Dermis microvascular lymphatic vessel endothelial cell (primary cell): ENCODE measurements at regions not wholly inside any gene's neighbourhood (a gene's known extent, or its start where the extent isn't known, plus 50 kb on each side); places are given as distances from the start of the nearest gene placed in this dataset.
A peak's percentile ranks its signal among the peaks of the same experiment; 100 is the strongest.

Experiments used
- DNase-seq, 2 donors: peaks; one replicate each; pipeline versions ENCODE4 v3.0.0 to v3.0.0-alpha.2; 2010; ENCODE audit warnings: low read depth in 2 of 2

DNA sequence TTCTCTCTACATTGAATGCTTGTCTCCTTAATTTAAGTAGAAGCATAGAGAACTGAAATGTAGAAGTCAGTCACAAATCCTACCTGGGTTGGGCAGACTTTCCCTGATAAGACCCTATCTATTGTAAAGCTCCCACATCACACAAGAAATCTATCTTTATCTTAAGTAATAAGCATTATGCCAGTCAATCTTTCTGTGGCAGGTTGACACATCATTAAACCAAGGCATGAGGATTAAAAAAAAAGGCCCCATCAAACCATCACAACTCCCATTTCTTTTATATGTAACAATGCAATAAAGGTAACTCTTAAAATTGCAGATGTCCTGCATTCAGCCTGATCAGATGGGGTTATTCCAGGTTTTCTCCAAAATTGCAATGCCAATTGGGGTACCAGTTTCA is 311.8 kb downstream of the TOX3 start:
- no peak for DNase-seq

- no peak for DNase-seq
Measured at GRCh38 chr16:52234626-52235025, 312.3 kb downstream of the TOX3 start.

- no peak for DNase-seq
Measured at GRCh38 chr16:52229471-52229870, 317.5 kb downstream of the TOX3 start.

GRCh38 chr16:52227851-52228250 is 319.1 kb downstream of the TOX3 start:
- DNase-seq, result no peak

DNA sequence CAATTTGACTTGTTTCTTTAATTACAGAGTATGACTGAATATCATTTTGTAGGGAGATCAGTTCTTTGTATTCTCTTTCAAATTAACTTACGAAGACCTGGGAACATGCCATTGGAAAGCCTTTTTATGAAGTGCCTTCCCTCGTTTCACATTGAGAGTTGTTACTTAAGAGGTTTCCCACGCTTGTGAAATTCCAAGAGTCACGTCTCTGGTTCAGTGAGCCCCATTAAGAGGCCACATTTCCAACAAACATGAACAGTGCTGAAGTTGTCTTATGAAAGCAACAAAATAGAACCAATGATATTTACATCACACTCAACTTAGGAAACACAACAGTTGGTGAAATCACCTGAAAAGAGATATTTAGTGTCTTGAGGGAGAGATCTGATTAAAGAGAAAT is 334.1 kb downstream of the TOX3 start:
- no peak for DNase-seq

- no peak for DNase-seq
Measured at GRCh38 chr16:52209227-52209626, 337.7 kb downstream of the TOX3 start.

- no peak for DNase-seq
Measured at GRCh38 chr16:52203096-52203495, 343.8 kb downstream of the TOX3 start.

- no peak for DNase-seq
Measured at GRCh38 chr16:52193441-52193840, 353.5 kb downstream of the TOX3 start.

DNA sequence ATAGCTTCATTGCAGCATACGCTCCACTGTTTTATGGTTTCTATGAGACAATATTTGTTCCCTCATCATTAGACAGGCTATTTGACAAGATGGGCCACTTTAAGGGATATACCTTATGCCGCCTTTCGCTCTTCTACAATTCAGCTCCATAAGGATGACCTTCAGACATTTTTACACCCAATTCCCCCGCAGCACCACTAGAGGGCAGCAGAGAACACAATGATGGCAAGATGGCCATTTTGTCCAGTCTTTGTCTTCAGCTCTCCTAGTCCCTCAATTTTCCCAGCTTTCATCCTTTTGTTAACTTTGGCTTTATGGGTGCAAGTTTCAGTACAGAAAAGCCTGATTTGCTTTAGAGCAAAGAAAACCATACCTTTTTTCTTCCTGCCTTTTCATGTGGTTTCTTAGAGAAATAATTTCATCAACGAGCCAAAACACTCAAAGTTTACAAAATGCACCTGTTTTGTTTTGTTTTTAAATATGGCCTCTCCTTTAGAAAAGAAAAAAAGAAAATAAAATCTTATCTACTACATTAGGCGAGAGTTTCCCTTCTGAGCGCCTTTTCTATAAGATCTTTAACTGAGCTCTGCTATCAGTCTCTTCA is 355.3 kb downstream of the TOX3 start:
- DNase-seq, result peak; percentile 40 to 66

- no peak for DNase-seq
Measured at GRCh38 chr16:52184336-52184735, 362.6 kb downstream of the TOX3 start.

DNA sequence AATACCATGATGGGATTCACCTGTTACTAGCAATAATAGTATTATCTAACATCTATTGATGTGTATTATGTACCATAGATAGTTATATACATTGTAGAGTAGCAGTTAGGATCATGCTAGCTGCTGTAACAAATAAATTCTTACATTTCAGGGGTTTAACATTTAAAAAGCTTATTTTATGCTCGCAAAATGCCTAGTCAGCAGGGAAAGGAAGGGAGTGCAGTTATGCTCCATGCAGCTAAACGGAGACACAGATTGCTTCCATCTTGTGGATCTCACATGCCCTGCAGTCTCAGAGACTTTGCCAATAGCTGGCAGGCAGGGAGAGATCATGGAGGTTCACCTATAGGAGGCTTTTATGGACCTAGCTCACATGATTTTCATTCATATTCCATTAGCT is 364.1 kb downstream of the TOX3 start:
- no peak for DNase-seq

- DNase-seq, result no peak
Measured at GRCh38 chr16:52174168-52174567, 372.8 kb downstream of the TOX3 start.

GRCh38 chr16:52171481-52171880 is 375.5 kb downstream of the TOX3 start:
- DNase-seq, result no peak

DNA sequence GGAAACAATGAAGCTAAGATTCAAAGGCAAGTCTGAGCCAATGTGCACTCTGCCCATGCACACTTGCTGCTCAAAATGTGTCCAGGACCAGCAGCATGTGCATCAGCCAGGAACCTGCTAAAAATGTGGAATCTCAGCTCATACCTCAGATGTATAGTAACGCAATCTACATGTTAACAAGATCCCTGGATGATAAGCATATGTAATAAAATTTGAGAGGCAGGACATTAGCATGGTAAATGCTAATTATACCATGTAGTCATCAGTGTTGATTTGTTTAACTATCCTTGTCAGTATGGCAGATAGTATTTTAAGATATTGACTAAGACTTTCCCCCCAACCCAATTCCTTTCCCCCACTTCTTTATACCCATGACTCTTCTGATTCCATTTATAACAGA is 379.6 kb downstream of the TOX3 start:
- no peak for DNase-seq

DNA sequence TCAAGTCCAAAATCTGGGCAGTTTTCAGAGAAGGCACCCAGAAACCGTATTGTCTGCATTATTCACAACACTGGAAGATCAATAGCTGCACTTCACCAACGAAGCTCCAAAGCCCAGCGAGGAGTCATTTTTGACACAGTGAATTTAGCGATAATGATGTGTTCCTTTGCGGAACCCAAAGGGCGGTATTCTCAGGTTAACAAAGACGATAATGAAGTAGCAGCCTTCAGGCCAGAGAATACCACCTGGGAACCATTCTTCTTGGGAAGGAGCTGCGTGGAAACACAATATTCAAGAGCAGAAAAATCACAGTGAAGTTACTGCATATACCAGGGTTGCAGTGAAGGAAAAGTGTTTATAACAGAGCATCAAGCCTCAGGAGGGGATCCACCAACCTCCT is 381.0 kb downstream of the TOX3 start:
- no peak for DNase-seq

DNA sequence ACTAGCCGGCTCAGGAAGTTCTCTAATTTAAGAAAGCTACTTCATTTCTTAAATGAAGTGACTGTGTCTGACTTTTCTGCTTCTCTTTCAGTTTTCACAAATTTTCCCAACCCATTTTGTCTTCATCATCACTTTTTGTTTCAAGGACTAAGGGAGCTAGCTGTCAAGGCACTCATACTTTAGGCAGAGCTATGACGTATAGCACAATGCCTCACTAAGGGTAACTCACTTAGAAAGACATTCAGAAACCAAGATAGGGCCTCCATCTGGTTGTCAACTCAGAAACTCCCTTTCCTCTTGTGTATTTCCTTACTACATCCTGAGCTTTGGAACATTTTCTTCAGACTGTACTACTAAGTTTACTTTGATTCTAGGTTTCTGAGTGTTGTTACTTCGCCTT is 397.9 kb downstream of the TOX3 start:
- DNase-seq, result no peak

DNA sequence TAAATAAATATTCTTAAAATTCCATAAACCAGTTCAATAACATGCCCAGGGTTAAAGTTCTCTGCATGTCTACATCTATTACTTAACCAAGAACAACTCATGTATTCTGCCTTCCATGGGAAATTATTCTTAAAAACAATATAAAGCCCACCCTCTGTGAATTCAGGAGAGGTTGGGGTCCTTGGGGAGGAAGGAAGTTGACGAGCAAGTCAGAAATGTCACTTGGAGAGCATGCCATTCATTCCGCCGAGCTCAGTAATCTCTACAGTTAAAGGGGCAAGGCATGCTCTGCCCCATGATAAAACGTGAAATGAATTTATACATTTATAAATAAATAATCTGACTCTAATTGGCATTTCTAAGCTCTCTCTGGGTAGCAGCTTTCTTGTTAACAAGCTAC is 405.1 kb downstream of the TOX3 start:
- DNase-seq, result peak in 1 of 2 donors; percentile 58

- DNase-seq, result no peak
Measured at GRCh38 chr16:52128361-52128760, 418.6 kb downstream of the TOX3 start.

- no peak for DNase-seq
Measured at GRCh38 chr16:52123842-52124241, 423.1 kb downstream of the TOX3 start.

DNA sequence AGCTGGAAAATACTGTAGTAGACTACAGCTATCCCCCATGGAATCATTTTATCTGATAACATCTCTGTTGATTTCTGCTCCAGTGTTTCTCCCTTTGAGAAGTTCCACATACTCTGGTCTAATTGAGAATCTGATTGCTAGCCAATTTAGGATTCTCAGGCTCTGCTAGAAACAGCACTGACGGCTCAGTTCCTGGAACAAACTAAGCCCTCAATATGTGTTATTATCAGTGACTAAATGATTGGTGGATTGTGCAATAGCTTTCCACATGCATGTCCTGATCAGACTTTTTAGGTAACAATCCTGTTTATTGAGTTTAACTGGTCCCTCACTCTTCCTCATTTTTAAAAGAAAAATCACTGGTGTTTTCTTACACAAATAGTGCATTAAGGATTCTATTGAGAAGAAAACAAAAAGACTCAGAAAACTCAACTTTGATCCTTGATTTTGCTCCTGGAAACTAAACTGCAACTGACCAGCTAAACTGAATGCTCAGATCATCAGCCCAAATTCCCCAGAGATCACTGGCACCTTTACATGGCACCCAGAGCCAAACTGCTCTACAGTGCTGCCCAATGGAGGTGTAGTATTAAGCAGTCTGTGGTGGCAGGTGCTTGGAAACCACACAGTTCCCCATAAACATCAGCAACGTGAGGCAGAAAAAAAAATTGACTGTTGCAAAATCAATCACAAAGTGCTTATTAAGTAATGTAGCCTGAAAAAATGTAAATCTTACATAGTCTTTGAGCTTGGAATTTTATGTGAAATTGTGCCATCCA is 423.7 kb downstream of the TOX3 start:
- no peak for DNase-seq

DNA sequence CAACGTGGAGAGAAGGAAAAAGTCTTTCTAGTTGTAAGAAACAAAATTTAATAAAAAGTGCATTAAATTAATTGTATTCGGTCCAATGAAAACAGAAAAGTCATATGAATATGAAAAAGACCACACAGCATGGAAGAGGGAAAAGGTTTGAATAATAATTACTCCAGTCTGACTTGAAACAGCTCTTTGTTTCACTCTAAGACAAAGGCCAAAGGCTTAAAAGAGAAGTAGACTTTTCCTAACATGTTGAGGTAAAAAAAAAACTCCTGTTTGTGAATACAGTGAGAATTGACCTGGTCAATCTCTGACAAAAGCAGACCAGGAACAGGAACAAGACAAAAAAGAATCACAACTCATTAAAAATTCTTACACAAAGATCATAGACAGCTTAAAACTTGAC is 429.8 kb downstream of the TOX3 start:
- no peak for DNase-seq

- peak in 1 of 2 donors; percentile 28 for DNase-seq
Measured at GRCh38 chr16:52114379-52114778, 432.6 kb downstream of the TOX3 start.

DNA sequence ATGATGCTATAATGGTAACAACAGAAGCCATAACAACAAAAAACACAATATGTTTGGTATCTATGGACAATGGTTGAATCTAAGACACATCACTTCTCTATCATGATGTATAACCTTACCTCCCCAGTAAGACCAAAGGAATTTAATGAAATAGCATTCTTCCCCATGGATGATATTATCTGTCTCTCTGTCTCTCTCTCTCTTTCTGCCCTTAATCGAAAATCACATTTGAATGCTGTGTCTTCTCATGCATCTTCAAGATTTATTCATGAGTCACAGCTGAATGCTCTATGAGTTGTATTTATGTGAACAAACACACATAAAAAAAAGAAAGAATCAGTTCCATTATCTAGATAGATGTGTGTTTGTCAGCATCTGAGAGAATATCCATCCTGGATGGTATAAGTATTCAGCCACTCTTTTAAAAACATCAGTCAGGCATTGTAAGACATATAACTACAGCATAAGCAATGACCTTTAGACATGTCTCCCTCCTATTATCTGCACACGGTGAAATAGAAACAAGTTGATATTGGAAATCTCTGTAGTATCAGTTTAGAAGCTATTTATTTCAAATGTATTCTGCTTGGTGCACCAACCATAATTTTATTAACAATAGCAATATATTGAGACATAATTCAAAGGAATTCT is 433.3 kb downstream of the TOX3 start:
- no peak for DNase-seq
